B cell (primary cell): ENCODE measurements at regions not wholly inside any gene's neighbourhood (a gene's known extent, or its start where the extent isn't known, plus 50 kb on each side); places are given as distances from the start of the nearest gene placed in this dataset.

Experiments
- CTCF ChIP-seq: fragments of 200-600 bp; IDR thresholded peaks from one replicate; pipeline ENCODE4 v1.8.0; 2022; ENCODE audit warnings: antibody characterized with exemption, mild to moderate bottlenecking
- EZH2 ChIP-seq: IDR thresholded peaks from 2 replicates; pipeline ENCODE4 v1.6.1; 2012; ENCODE audit warnings: borderline replicate concordance, low read depth, mild to moderate bottlenecking, moderate library complexity, low read length; ENCODE audit not compliant: insufficient read depth, poor library complexity, severe bottlenecking

- TF ChIP-seq CTCF: no peak
- TF ChIP-seq EZH2: no peak
Measured at GRCh38 chr6:3594201-3594600, 137.4 kb upstream of the SLC22A23 start.
